K562 (cell line): ENCODE measurements at regions not wholly inside any gene's neighbourhood (a gene's known extent, or its start where the extent isn't known, plus 50 kb on each side); places are given as distances from the start of the nearest gene placed in this dataset.

Experiments used
- ATAC-seq: fragments of 200-7000 bp; cut with Tn5 transposase; 3 replicates; pipeline ENCODE4 v1.9.1; 2020; ENCODE audit warnings: moderate library complexity
- BruUV-seq: library from RNA; stranded (reverse); fragments of 400-500 nt; replicated peaks from 2 replicates; lab custom pipeline; 2021; lab: Mats Ljungman, UMichigan
- CTCF ChIA-PET: fragments of 300-600 bp; formaldehyde crosslinking; extraction: SDS; loops from one replicate; lab custom pipeline; 2021; ENCODE audit warnings: low intra/inter-chr PET ratio; lab: Yijun Ruan, JAX
- POLR2A ChIA-PET: fragments of 300-600, 350-650 bp; sonication (Branson Sonifier 250); formaldehyde crosslinking; extraction: SDS; loops from one replicate; lab custom pipeline; 2021; ENCODE audit warnings: antibody characterized with exemption, inconsistent platforms; lab: Yijun Ruan, JAX
- DNase-seq, 4 experiments: peaks; one replicate each; pipeline versions ENCODE4 v3.0.0 to v3.0.0-alpha.2; 2011 to 2018; ENCODE audit warnings: low spot score in 3 of 4, mixed read lengths in 3 of 4; ENCODE audit errors: extremely low read depth in 1 of 4
- FAIRE-seq: peaks from 2 replicates; lab custom pipeline; 2011; peaks lifted over from hg19 to GRCh38; lab: Jason Lieb, UNC
- H2AFZ ChIP-seq: 2 replicates; pipeline ENCODE4 v1.6.0; 2011; ENCODE audit warnings: low read depth, low read length, control low read depth, inconsistent platforms
- H3K27ac ChIP-seq: fragments of 200-600 bp; 3 replicates; pipeline ENCODE4 v1.8.0; 2011; ENCODE audit warnings: low read depth, mild to moderate bottlenecking, control low read depth, inconsistent platforms, low read length, moderate library complexity, mixed read lengths; ENCODE audit errors: extremely low read depth
- H3K27me3 ChIP-seq, 2 experiments: fragments of 300-600 bp in 1 of 2; 2 replicates in 1 of 2; 3 replicates in 1 of 2; pipeline versions ENCODE4 v1.6.0 to v1.8.0; 2011; ENCODE audit warnings: inconsistent platforms in 2 of 2, low read length in 2 of 2, mild to moderate bottlenecking in 1 of 2, mixed read lengths in 1 of 2, moderate library complexity in 1 of 2; ENCODE audit not compliant: control insufficient read depth in 2 of 2, insufficient read depth in 2 of 2
- H3K36me3 ChIP-seq: fragments of 300-600 bp; 3 replicates; pipeline ENCODE4 v1.8.0; 2011; ENCODE audit warnings: mild to moderate bottlenecking, low read length, inconsistent platforms; ENCODE audit not compliant: control insufficient read depth, insufficient read depth
- H3K4me1 ChIP-seq, 2 experiments: fragments of 200-600 bp in 1 of 2; replicated peaks in 1 of 2; 2 replicates in 1 of 2; 3 replicates in 1 of 2; pipeline versions ENCODE4 v1.5.1 to v1.8.0; 2011; ENCODE audit warnings: inconsistent platforms in 2 of 2, low read length in 2 of 2, mild to moderate bottlenecking in 1 of 2, mixed read lengths in 1 of 2, moderate library complexity in 1 of 2; ENCODE audit not compliant: control insufficient read depth in 2 of 2, insufficient read depth in 2 of 2
- H3K4me2 ChIP-seq: 2 replicates; pipeline ENCODE4 v1.6.1; 2011; ENCODE audit warnings: low read length, control low read depth, inconsistent platforms, mixed read lengths; ENCODE audit not compliant: insufficient read depth
- H3K4me3 ChIP-seq: fragments of 200-600 bp; sonication (generic), shearing (Covaris generic); 2 replicates; pipeline ENCODE4 v1.5.1; 2016; ENCODE audit warnings: control low read depth, inconsistent platforms
- H3K79me2 ChIP-seq: fragments of 200-600 bp; 3 replicates; pipeline ENCODE4 v1.8.0; 2011; ENCODE audit warnings: low read length, inconsistent platforms; ENCODE audit not compliant: control insufficient read depth, insufficient read depth
- H3K9ac ChIP-seq, 2 experiments: 2 replicates each; pipeline versions ENCODE4 v1.6.0 to v1.6.1; 2011; ENCODE audit warnings: low read depth in 2 of 2, low read length in 2 of 2, control low read depth in 1 of 2, inconsistent platforms in 1 of 2, mild to moderate bottlenecking in 1 of 2, mixed read lengths in 1 of 2; ENCODE audit not compliant: insufficient read depth in 1 of 2
- H3K9me1 ChIP-seq: one replicate; pipeline ENCODE4 v1.6.0; 2011; ENCODE audit warnings: inconsistent platforms, mild to moderate bottlenecking, low read length, moderate library complexity; ENCODE audit not compliant: control insufficient read depth, insufficient read depth
- H3K9me3 ChIP-seq: replicated peaks from 2 replicates; pipeline ENCODE4 v1.5.1; 2011; ENCODE audit warnings: low read depth, low read length, inconsistent platforms; ENCODE audit not compliant: control insufficient read depth, insufficient read depth
- H4K20me1 ChIP-seq: replicated peaks from 2 replicates; pipeline ENCODE4 v1.6.1; 2011; ENCODE audit warnings: low read length, inconsistent platforms, mixed read lengths; ENCODE audit not compliant: control insufficient read depth, insufficient read depth
- DEAF1 ChIP-seq: fragments of 450-650 bp; formaldehyde crosslinking; IDR thresholded peaks from 2 replicates; pipeline ENCODE4 v1.4.0; 2020; ENCODE audit warnings: mild to moderate bottlenecking, moderate library complexity
- GABPB2 ChIP-seq: fragments of 250-450 bp; sonication (Bioruptor Pico); conservative IDR thresholded peaks from 2 replicates; pipeline ENCODE4 v1.5.1; 2021; ENCODE audit warnings: mild to moderate bottlenecking
- HDAC6 ChIP-seq: IDR thresholded peaks from 2 replicates; pipeline ENCODE4 v1.6.1; 2012; ENCODE audit warnings: low read depth, mild to moderate bottlenecking, control low read depth, inconsistent platforms, low read length, moderate library complexity
- SMARCA4 ChIP-seq: fragments of 450-650 bp; IDR thresholded peaks from 2 replicates; pipeline ENCODE4 v1.6.1; 2016
- VEZF1 ChIP-seq: fragments of 200-800 bp; sonication (Bioruptor generic); IDR thresholded peaks from 2 replicates; pipeline ENCODE4 v1.6.1; 2017; ENCODE audit warnings: missing genetic modification characterization, missing compliant biosample characterization
- YY1 ChIP-seq, 3 experiments: IDR thresholded peaks; 2 replicates each; pipeline ENCODE4 v1.6.1; 2011; ENCODE audit warnings: low read length in 2 of 3, mild to moderate bottlenecking in 2 of 3, moderate library complexity in 2 of 3, borderline replicate concordance in 1 of 3, control low read depth in 1 of 3, low read depth in 1 of 3; ENCODE audit not compliant: insufficient read depth in 3 of 3, insufficient replicate concordance in 2 of 3, control insufficient read depth in 1 of 3, insufficient read length in 1 of 3; ENCODE audit errors: extremely low read depth in 1 of 3
- ZFX ChIP-seq: sonication (generic); formaldehyde crosslinking; IDR thresholded peaks from 2 replicates; pipeline ENCODE4 v1.8.0; 2022; ENCODE audit warnings: mild to moderate bottlenecking, missing genetic modification reagents, moderate library complexity
- ZNF77 ChIP-seq: fragments of 250-450 bp; sonication (Bioruptor Pico); IDR thresholded peaks from 2 replicates; pipeline ENCODE4 v1.5.0; 2020
- WGBS: fragments of 100-300 bp; shearing (Covaris generic); methylation state at CpG from one replicate; pipeline ENCODE4 v1.1.6; 2016; ENCODE audit warnings: low coverage, mixed read lengths; ENCODE audit not compliant: insufficient coverage; ENCODE audit errors: missing lambda C conversion rate; 5-methylcytosine and 5-hydroxymethylcytosine counted together
- in situ Hi-C: fragments of 300-500 bp; cut with MboI; formaldehyde crosslinking; loops from 4 replicates; pipeline ENCODE4 v1.15.0; 2018; ENCODE audit warnings: inconsistent platforms, mixed read lengths
- intact Hi-C: fragments of 100-400 bp; cut with micrococcal nuclease; formaldehyde crosslinking; loops from 2 replicates; pipeline ENCODE4 v1.14.2; 2022

GRCh38 chr1:60448850-60449249, 375.3 kb upstream of the C1orf87 start (continued):
- TF ChIP-seq VEZF1 (CRISPR knock-in tag) (no peak), HDAC6 (no peak), SMARCA4 (no peak), ZFX (no peak), DEAF1 (no peak), GABPB2 (CRISPR knock-in tag) (no peak), ZNF77 (CRISPR knock-in tag) (no peak)

- no peak for DNase-seq
- Histone ChIP-seq H3K9ac (no peak overlapping the region), H3K4me2 (no peak overlapping the region), H3K4me1 (no peaks in the 10 kb centered on the region), H3K27ac (no peak overlapping the region), H3K9me3 (no peaks in the 10 kb centered on the region), H4K20me1 (no peaks in the 10 kb centered on the region), H3K36me3 (no peaks in the 10 kb centered on the region), H3K9me1 (no peaks in the 10 kb centered on the region), H2AFZ (no peak overlapping the region), H3K4me3 (no peak overlapping the region), H3K27me3 (no peaks in the 10 kb centered on the region), H3K79me2 (no peaks in the 10 kb centered on the region)
- in situ Hi-C loops (no loop called here), intact Hi-C loops (no loop called here)
- no peak for ATAC-seq
- BruUV-seq: no TSS peak
- POLR2A ChIA-PET: no interaction called here
- no peak for TF ChIP-seq YY1 (IDR thresholded peaks at IDR 0.05; ENCODE audit: borderline replicate concordance in 1 of 3, control insufficient read depth in 1 of 3, extremely low read depth in 1 of 3, insufficient read depth in 3 of 3, insufficient read length in 1 of 3, insufficient replicate concordance in 2 of 3, low read depth in 1 of 3, low read length in 2 of 3)
- WGBS: 0% methylated on average over 1 of the region's 1 CpG
- CTCF ChIA-PET: no interaction called here
- FAIRE-seq: no peak
Observed at GRCh38 chr1:60444680-60445079, 371.1 kb upstream of the C1orf87 start.
